Common myeloid progenitor, CD34-positive (primary cell): ENCODE measurements at regions not wholly inside any gene's neighbourhood (a gene's known extent, or its start where the extent isn't known, plus 50 kb on each side); places are given as distances from the start of the nearest gene placed in this dataset.

Experiments used
- CTCF ChIA-PET: fragments of 350-600 bp; sonication (Branson Sonifier 250); formaldehyde crosslinking; loops from one replicate; lab custom pipeline; 2021; ENCODE audit warnings: antibody characterized with exemption; lab: Charles Lee
- POLR2A ChIA-PET: fragments of 350-600 bp; sonication (Branson Sonifier 250); formaldehyde crosslinking; loops from one replicate; lab custom pipeline; 2021; ENCODE audit warnings: antibody characterized with exemption; lab: Charles Lee
- DNase-seq, 3 donors: peaks; one replicate each; pipeline versions ENCODE4 v3.0.0 to v3.0.0-alpha.2; 2013
- H3K27ac ChIP-seq, 2 experiments: 1 replicate in 1 of 2; 2 replicates in 1 of 2; pipeline ENCODE4 v1.7.0; 2013; ENCODE audit warnings: inconsistent platforms in 2 of 2, low read length in 2 of 2, mild to moderate bottlenecking in 2 of 2, low read depth in 1 of 2, moderate library complexity in 1 of 2; ENCODE audit not compliant: severe bottlenecking in 2 of 2, insufficient read depth in 1 of 2, poor library complexity in 1 of 2
- H3K27me3 ChIP-seq, 5 experiments: replicated peaks in 2 of 5; 1 replicate in 3 of 5; 2 replicates in 2 of 5; pipeline versions ENCODE4 v1.6.1 to v1.7.0; 2013; ENCODE audit warnings: low read length in 4 of 5, mild to moderate bottlenecking in 2 of 5, moderate library complexity in 2 of 5, inconsistent platforms in 1 of 5; ENCODE audit not compliant: insufficient read depth in 5 of 5, control insufficient read depth in 4 of 5
- H3K36me3 ChIP-seq, 4 experiments: 1 replicate in 2 of 4; 2 replicates in 2 of 4; pipeline versions ENCODE4 v1.6.1 to v1.7.0; 2013; ENCODE audit warnings: low read length in 3 of 4, control low read depth in 1 of 4, mild to moderate bottlenecking in 1 of 4; ENCODE audit not compliant: control insufficient read depth in 4 of 4, insufficient read depth in 4 of 4
- H3K4me1 ChIP-seq, 4 experiments: 1 replicate in 3 of 4; 2 replicates in 1 of 4; pipeline versions ENCODE4 v1.6.1 to v1.7.1; 2013; ENCODE audit warnings: low read length in 3 of 4, mild to moderate bottlenecking in 3 of 4, control low read depth in 1 of 4, inconsistent platforms in 1 of 4, moderate library complexity in 1 of 4; ENCODE audit not compliant: control insufficient read depth in 4 of 4, insufficient read depth in 4 of 4; ENCODE audit errors: control extremely low read depth in 1 of 4
- H3K4me3 ChIP-seq, 7 experiments: 1 replicate in 4 of 7; 2 replicates in 3 of 7; pipeline versions ENCODE4 v1.5.1 to v1.7.0; 2013; ENCODE audit warnings: mild to moderate bottlenecking in 7 of 7, low read length in 6 of 7, moderate library complexity in 6 of 7, inconsistent platforms in 2 of 7, low read depth in 2 of 7, control low read depth in 1 of 7; ENCODE audit not compliant: insufficient read depth in 4 of 7, control insufficient read depth in 1 of 7; ENCODE audit errors: extremely low read depth in 1 of 7
- H3K9me3 ChIP-seq, 5 experiments: 1 replicate in 4 of 5; 2 replicates in 1 of 5; pipeline versions ENCODE4 v1.6.1 to v1.7.1; 2013; ENCODE audit warnings: low read length in 4 of 5, mild to moderate bottlenecking in 2 of 5, inconsistent platforms in 1 of 5, low read depth in 1 of 5, moderate library complexity in 1 of 5; ENCODE audit not compliant: control insufficient read depth in 4 of 5, insufficient read depth in 2 of 5; ENCODE audit errors: control extremely low read depth in 1 of 5
- WGBS: methylation state at CpG from one replicate; pipeline ENCODE4 v1.1.5; 2013; ENCODE audit not compliant: insufficient coverage; 5-methylcytosine and 5-hydroxymethylcytosine counted together

DNA sequence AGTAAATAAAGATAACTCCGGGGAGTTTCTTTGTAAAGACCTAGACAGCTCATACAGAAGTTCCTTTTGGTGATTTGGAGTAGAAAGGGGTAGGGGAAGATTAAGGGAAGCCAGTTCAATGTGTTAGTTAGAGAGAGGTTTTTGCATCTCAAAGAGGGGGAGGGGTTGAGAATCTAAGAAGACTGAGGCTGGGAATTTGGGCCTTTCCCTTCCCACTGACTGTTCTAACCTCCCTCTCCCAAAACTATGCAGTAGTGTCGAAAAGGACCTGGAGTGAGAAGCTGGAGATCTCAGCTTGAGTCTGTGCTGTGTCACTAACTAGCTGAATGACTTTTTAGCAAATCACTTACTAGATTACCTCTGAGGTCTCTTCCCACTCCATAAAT lies 55.7 kb upstream of the CCDC160 start:
- Histone ChIP-seq H3K27me3 (peaks cover 0 to 7% (median 0%) of the 10 kb centered on the region in 5 experiments), H3K27ac (no peak overlapping the region), H3K36me3 (no peaks in the 10 kb centered on the region), H3K4me1 (peaks cover 5 to 18% (median 11%) of the 10 kb centered on the region in 4 experiments), H3K9me3 (no peaks in the 10 kb centered on the region), H3K4me3 (no peak overlapping the region)
- POLR2A ChIA-PET: no interaction called here
- CTCF ChIA-PET: no interaction called here
- no peak for DNase-seq
- WGBS: 70% methylated on average over 2 of the region's 2 CpGs

GRCh38 chrX:134183665-134184064 lies 53.3 kb upstream of the CCDC160 start:
- ChIA-PET CTCF (no interaction called here), POLR2A (no interaction called here)
- Histone ChIP-seq H3K4me1 (peaks cover 9 to 31% (median 19%) of the 10 kb centered on the region in 4 experiments), H3K9me3 (no peaks in the 10 kb centered on the region), H3K27me3 (peaks cover 0 to 7% (median 0%) of the 10 kb centered on the region in 5 experiments), H3K27ac (no peak overlapping the region), H3K4me3 (no peak overlapping the region), H3K36me3 (no peaks in the 10 kb centered on the region)
- WGBS: 69% methylated on average over 6 of the region's 6 CpGs
- DNase-seq: no peak

DNA sequence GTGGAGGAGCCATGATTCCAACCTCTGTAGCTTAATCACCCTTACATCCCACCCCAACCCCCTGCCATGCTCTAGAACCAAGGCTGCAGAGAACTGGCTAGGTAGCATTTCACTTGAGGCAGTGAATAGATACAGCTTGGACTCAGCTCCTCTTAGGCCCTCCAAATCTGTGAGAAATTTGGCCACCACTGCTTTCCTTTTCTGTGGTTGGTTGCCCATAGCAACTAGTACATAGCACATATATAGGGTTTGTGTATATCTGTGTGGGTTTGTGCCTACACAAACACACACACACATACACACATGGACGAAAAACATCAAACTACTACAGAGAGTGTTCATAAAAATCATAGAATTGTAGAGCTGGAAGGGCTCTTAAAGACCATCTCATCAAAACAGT lies 52.0 kb upstream of the CCDC160 start:
- peaks cover 9 to 31% (median 19%) of the 10 kb centered on the region in 4 experiments for H3K4me1 ChIP-seq
- H3K9me3 ChIP-seq: no peaks in the 10 kb centered on the region
- peak in 1 of 3 donors; percentile 26 for DNase-seq
- no peak overlapping the region for H3K4me3 ChIP-seq
- peaks cover 0 to 6% (median 0%) of the 10 kb centered on the region in 5 experiments for H3K27me3 ChIP-seq
- no CpG with 5 or more reads among the region's 1 CpG for WGBS
- POLR2A ChIA-PET: no interaction called here
- H3K27ac ChIP-seq: no peak overlapping the region
- no peaks in the 10 kb centered on the region for H3K36me3 ChIP-seq
- CTCF ChIA-PET: interaction anchor here (0.6 to 1.4 kb wide), 6 partner anchors 8 to 159 kb away, joined by 3 to 4 read pairs (median 3); no protein-coding TSS in a partner anchor

DNA sequence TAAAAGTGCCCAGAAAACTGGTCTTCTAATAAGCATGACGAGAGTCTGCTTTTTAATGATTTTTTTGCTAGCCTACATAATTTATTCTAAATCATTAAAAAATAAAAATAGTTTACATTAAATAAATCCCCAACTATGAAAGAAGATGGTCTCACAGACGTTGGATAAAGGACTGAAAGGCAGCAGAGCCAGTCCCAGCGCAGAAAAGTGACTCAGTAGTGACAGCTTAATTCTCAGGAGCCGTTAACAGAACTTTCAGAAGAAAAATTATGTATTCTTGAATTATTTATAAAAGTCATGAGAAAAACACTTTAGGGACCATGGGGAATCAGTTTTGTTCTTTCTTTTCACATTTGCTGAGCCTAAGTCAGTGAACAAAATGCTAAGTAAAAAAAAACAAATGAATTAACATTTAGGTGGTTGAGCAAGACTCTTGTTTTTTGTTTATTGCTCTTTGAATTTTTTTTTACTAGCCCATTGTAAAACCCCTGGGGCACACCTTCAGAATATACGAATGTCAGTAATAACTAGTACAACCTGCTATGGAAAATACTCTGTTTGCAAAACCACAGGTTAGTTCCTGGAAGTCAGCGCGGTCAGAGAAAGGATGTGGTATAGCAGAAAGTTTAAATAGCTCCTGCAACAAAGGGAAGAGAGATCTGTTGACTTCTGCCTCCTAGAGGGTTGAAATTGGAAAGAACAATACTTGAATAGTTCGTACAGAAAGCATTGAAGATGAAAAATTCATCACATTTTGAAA lies 50.4 kb upstream of the CCDC160 start:
- peak overlapping the region in 3 of 7 experiments; percentile 15 to 42 (median 24) for H3K4me3 ChIP-seq
- peaks cover 0 to 2% (median 0%) of the 10 kb centered on the region in 5 experiments for H3K27me3 ChIP-seq
- DNase-seq: peak; percentile 63 to 84 (median 78)
- CTCF ChIA-PET: interaction anchor here (0.6 to 1.5 kb wide), 3 partner anchors 9 to 1707 kb away, joined by 3 read pairs; no protein-coding TSS in a partner anchor
- WGBS: 0% methylated on average over 2 of the region's 8 CpGs
- POLR2A ChIA-PET: no interaction called here
- peaks cover 9 to 31% (median 19%) of the 10 kb centered on the region in 4 experiments for H3K4me1 ChIP-seq
- no peaks in the 10 kb centered on the region for H3K36me3 ChIP-seq
- no peaks in the 10 kb centered on the region for H3K9me3 ChIP-seq
- no peak overlapping the region for H3K27ac ChIP-seq
